Mesenchymal stem cell (in vitro differentiated cells and primary cell): ENCODE measurements at regions not wholly inside any gene's neighbourhood (a gene's known extent, or its start where the extent isn't known, plus 50 kb on each side); places are given as distances from the start of the nearest gene placed in this dataset.

ENCODE experiments used
- DNase-seq: peaks from one replicate; pipeline ENCODE4 v3.0.0-alpha.2; 2013
- H2AFZ ChIP-seq: one replicate; pipeline ENCODE4 v1.6.1; 2013; ENCODE audit warnings: low read depth, mild to moderate bottlenecking, control low read depth, inconsistent platforms, low read length, moderate library complexity
- H2AK5ac ChIP-seq: 2 replicates; pipeline ENCODE4 v1.6.1; 2013; ENCODE audit warnings: low read length, moderate library complexity, mild to moderate bottlenecking, inconsistent platforms; ENCODE audit not compliant: severe bottlenecking
- H2BK120ac ChIP-seq: one replicate; pipeline ENCODE4 v1.6.1; 2013; ENCODE audit warnings: low read depth, mild to moderate bottlenecking, inconsistent platforms, low read length, moderate library complexity
- H2BK12ac ChIP-seq, 2 experiments: one replicate each; pipeline ENCODE4 v1.6.1; 2013; ENCODE audit warnings: inconsistent platforms in 2 of 2, low read length in 2 of 2, mild to moderate bottlenecking in 2 of 2, moderate library complexity in 2 of 2, control low read depth in 1 of 2
- H2BK15ac ChIP-seq: one replicate; pipeline ENCODE4 v1.6.1; 2013; ENCODE audit warnings: mild to moderate bottlenecking, low read depth, inconsistent platforms; ENCODE audit not compliant: poor library complexity, severe bottlenecking
- H2BK5ac ChIP-seq: 2 replicates; pipeline ENCODE4 v1.6.1; 2013; ENCODE audit warnings: low read depth, mild to moderate bottlenecking, low read length, control low read depth, inconsistent platforms; ENCODE audit not compliant: poor library complexity, severe bottlenecking
- H3K14ac ChIP-seq, 2 experiments: one replicate each; pipeline ENCODE4 v1.6.1; 2013; ENCODE audit warnings: inconsistent platforms in 2 of 2, low read length in 2 of 2, control low read depth in 1 of 2, mild to moderate bottlenecking in 1 of 2, moderate library complexity in 1 of 2
- H3K18ac ChIP-seq, 2 experiments: one replicate each; pipeline ENCODE4 v1.6.1; 2013; ENCODE audit warnings: inconsistent platforms in 2 of 2, low read length in 2 of 2, control low read depth in 1 of 2, low read depth in 1 of 2, mild to moderate bottlenecking in 1 of 2
- H3K23ac ChIP-seq, 2 experiments: one replicate each; pipeline ENCODE4 v1.6.1; 2013; ENCODE audit warnings: inconsistent platforms in 2 of 2, low read length in 2 of 2, mild to moderate bottlenecking in 2 of 2, moderate library complexity in 2 of 2, control low read depth in 1 of 2
- H3K27ac ChIP-seq: 2 replicates; pipeline ENCODE4 v1.5.1; 2013; ENCODE audit warnings: mild to moderate bottlenecking, moderate library complexity, low read length, control low read depth, inconsistent platforms; ENCODE audit not compliant: poor library complexity, severe bottlenecking
- H3K27me3 ChIP-seq, 2 experiments: 2 replicates each; pipeline versions ENCODE4 v1.6.1 to v1.7.0; 2013; ENCODE audit warnings: low read length in 2 of 2, mild to moderate bottlenecking in 2 of 2, moderate library complexity in 2 of 2, control low read depth in 1 of 2, inconsistent platforms in 1 of 2; ENCODE audit not compliant: control insufficient read depth in 1 of 2, insufficient read depth in 1 of 2
- H3K36me3 ChIP-seq, 2 experiments: 2 replicates each; pipeline versions ENCODE4 v1.6.1 to v1.7.0; 2013; ENCODE audit warnings: low read length in 2 of 2, control low read depth in 1 of 2, inconsistent platforms in 1 of 2, low read depth in 1 of 2, mild to moderate bottlenecking in 1 of 2; ENCODE audit not compliant: insufficient read depth in 2 of 2, control insufficient read depth in 1 of 2
- H3K4ac ChIP-seq, 2 experiments: one replicate each; pipeline ENCODE4 v1.6.1; 2013; ENCODE audit warnings: inconsistent platforms in 2 of 2, low read length in 2 of 2, mild to moderate bottlenecking in 2 of 2, moderate library complexity in 2 of 2, control low read depth in 1 of 2, low read depth in 1 of 2
- H3K4me1 ChIP-seq: 2 replicates; pipeline ENCODE4 v1.6.1; 2013; ENCODE audit warnings: low read depth, low read length, control low read depth; ENCODE audit not compliant: control insufficient read depth, insufficient read depth
- H3K4me2 ChIP-seq: 2 replicates; pipeline ENCODE4 v1.6.1; 2013; ENCODE audit warnings: low read length, mild to moderate bottlenecking, inconsistent platforms; ENCODE audit not compliant: poor library complexity, severe bottlenecking
- H3K4me3 ChIP-seq, 2 experiments: 2 replicates each; pipeline versions ENCODE4 v1.5.1 to v1.7.0; 2013; ENCODE audit warnings: low read length in 2 of 2, mild to moderate bottlenecking in 2 of 2, control low read depth in 1 of 2, low read depth in 1 of 2; ENCODE audit not compliant: insufficient read depth in 1 of 2
- H3K79me1 ChIP-seq: replicated peaks from 2 replicates; pipeline ENCODE4 v1.6.1; 2013; ENCODE audit warnings: mild to moderate bottlenecking, control low read depth, low read length, inconsistent platforms; ENCODE audit not compliant: poor library complexity, severe bottlenecking
- H3K9ac ChIP-seq: 2 replicates; pipeline ENCODE4 v1.7.0; 2013; ENCODE audit warnings: mild to moderate bottlenecking, low read length, moderate library complexity
- H3K9me3 ChIP-seq: 2 replicates; pipeline ENCODE4 v1.7.0; 2013; ENCODE audit warnings: mild to moderate bottlenecking, low read length; ENCODE audit not compliant: control insufficient read depth
- H4K8ac ChIP-seq: one replicate; pipeline ENCODE4 v1.6.1; 2013; ENCODE audit warnings: inconsistent platforms, mild to moderate bottlenecking, low read length, moderate library complexity
- H4K91ac ChIP-seq: one replicate; pipeline ENCODE4 v1.6.1; 2013; ENCODE audit warnings: mild to moderate bottlenecking, low read length, inconsistent platforms
- WGBS: methylation state at CpG from one replicate; pipeline ENCODE4 v1.1.7; 2013; ENCODE audit warnings: mixed read lengths; 5-methylcytosine and 5-hydroxymethylcytosine counted together

GRCh38 chr17:410543-411401 is 58.2 kb upstream of the RPH3AL start:
- peak; percentile 18 for DNase-seq
- no peak overlapping the region for H3K23ac ChIP-seq
- peak overlapping the region; percentile 45 for H2BK120ac ChIP-seq
- H2BK12ac ChIP-seq: no peak overlapping the region
- H3K9me3 ChIP-seq: no peaks in the 10 kb centered on the region
- H4K8ac ChIP-seq: peak overlapping the region; percentile 81
- H2AFZ ChIP-seq: peak overlapping the region; percentile 33
- H3K4ac ChIP-seq: peak overlapping the region; percentile 63 to 76
- H3K18ac ChIP-seq: peak overlapping the region in 1 of 2 experiments; percentile 23
- H3K14ac ChIP-seq: no peak overlapping the region
- H2AK5ac ChIP-seq: peak overlapping the region; percentile 11
- H3K27me3 ChIP-seq: no peaks in the 10 kb centered on the region
- H3K36me3 ChIP-seq: peaks cover 10 to 14% of the 10 kb centered on the region in 2 experiments
- no peak overlapping the region for H4K91ac ChIP-seq
- no peak overlapping the region for H2BK15ac ChIP-seq
- H3K4me2 ChIP-seq: peak overlapping the region; percentile 78
- 31% methylated on average over 23 of the region's 27 CpGs for WGBS
- H2BK5ac ChIP-seq: peak overlapping the region; percentile 79
- peak overlapping the region; percentile 77 to 95 for H3K4me3 ChIP-seq
- peaks cover 19% of the 10 kb centered on the region for H3K4me1 ChIP-seq
- peak overlapping the region; percentile 98 for H3K9ac ChIP-seq
- peak overlapping the region; percentile 72 for H3K27ac ChIP-seq
- H3K79me1 ChIP-seq: peaks cover 9% of the 10 kb centered on the region

GRCh38 chr17:409848-410542 is 57.4 kb upstream of the RPH3AL start:
- peak overlapping the region; percentile 98 for H3K9ac ChIP-seq
- peak overlapping the region; percentile 95 for H2AFZ ChIP-seq
- peak overlapping the region; percentile 78 for H3K4me2 ChIP-seq
- peak overlapping the region; percentile 23 for H4K91ac ChIP-seq
- H3K27me3 ChIP-seq: no peaks in the 10 kb centered on the region
- H4K8ac ChIP-seq: peak overlapping the region; percentile 99
- H3K27ac ChIP-seq: peak overlapping the region; percentile 84
- no peak overlapping the region for H2BK12ac ChIP-seq
- no peaks in the 10 kb centered on the region for H3K9me3 ChIP-seq
- H3K4me1 ChIP-seq: peaks cover 19% of the 10 kb centered on the region
- peak overlapping the region; percentile 1 to 70 for H3K18ac ChIP-seq
- H3K79me1 ChIP-seq: peaks cover 9% of the 10 kb centered on the region
- peak overlapping the region; percentile 45 for H2BK120ac ChIP-seq
- no peak overlapping the region for H3K23ac ChIP-seq
- WGBS: under 1% methylated on average over 67 of the region's 80 CpGs
- peak overlapping the region; percentile 26 to 76 for H3K4ac ChIP-seq
- H2BK5ac ChIP-seq: peak overlapping the region; percentile 79
- H3K36me3 ChIP-seq: peaks cover 10 to 14% of the 10 kb centered on the region in 2 experiments
- H3K14ac ChIP-seq: no peak overlapping the region
- H2AK5ac ChIP-seq: peak overlapping the region; percentile 15
- H2BK15ac ChIP-seq: no peak overlapping the region
- DNase-seq: peak; percentile 97
- H3K4me3 ChIP-seq: peak overlapping the region; percentile 77 to 95

- Histone ChIP-seq H3K79me1 (peaks cover 9% of the 10 kb centered on the region), H3K27ac (peak overlapping the region; percentile 84), H3K14ac (no peak overlapping the region), H2BK120ac (no peak overlapping the region), H3K4me2 (peak overlapping the region; percentile 64), H3K9me3 (no peaks in the 10 kb centered on the region), H2BK15ac (no peak overlapping the region), H2BK5ac (peak overlapping the region; percentile 39), H2AFZ (peak overlapping the region; percentile 95), H4K8ac (peak overlapping the region; percentile 99), H3K18ac (peak overlapping the region; percentile 1 to 70), H3K27me3 (no peaks in the 10 kb centered on the region), H3K23ac (no peak overlapping the region), H3K4me3 (peak overlapping the region in 1 of 2 experiments; percentile 80), H4K91ac (peak overlapping the region; percentile 23), H3K4ac (peak overlapping the region; percentile 26 to 57), H2BK12ac (no peak overlapping the region), H3K9ac (peak overlapping the region; percentile 85), H3K36me3 (peaks cover 6 to 8% of the 10 kb centered on the region in 2 experiments), H3K4me1 (peaks cover 19% of the 10 kb centered on the region), H2AK5ac (peak overlapping the region; percentile 15)
- no peak for DNase-seq
- WGBS: 80% methylated on average over 16 of the region's 16 CpGs
Measured at GRCh38 chr17:409308-409847, 56.8 kb upstream of the RPH3AL start.

- Histone ChIP-seq H2BK15ac (no peak overlapping the region), H3K4me2 (no peak overlapping the region), H3K4me3 (no peak overlapping the region), H3K4ac (no peak overlapping the region), H3K36me3 (no peaks in the 10 kb centered on the region), H3K4me1 (peaks cover 2% of the 10 kb centered on the region), H3K14ac (no peak overlapping the region), H4K91ac (no peak overlapping the region), H3K18ac (no peak overlapping the region), H3K79me1 (no peaks in the 10 kb centered on the region), H2BK12ac (no peak overlapping the region), H3K27ac (no peak overlapping the region), H2BK5ac (no peak overlapping the region), H4K8ac (no peak overlapping the region), H3K9me3 (no peaks in the 10 kb centered on the region), H3K27me3 (peaks cover 0 to 7% of the 10 kb centered on the region in 2 experiments), H3K9ac (no peak overlapping the region), H2AK5ac (no peak overlapping the region), H2AFZ (no peak overlapping the region), H2BK120ac (no peak overlapping the region), H3K23ac (no peak overlapping the region)
- no peak for DNase-seq
- WGBS: 93% methylated on average over 7 of the region's 7 CpGs
Measured at GRCh38 chr17:404703-405102, 52.1 kb upstream of the RPH3AL start.
